Loucy (cell line): ENCODE measurements at regions not wholly inside any gene's neighbourhood (a gene's known extent, or its start where the extent isn't known, plus 50 kb on each side); places are given as distances from the start of the nearest gene placed in this dataset.

ENCODE experiments used
- H2AFZ ChIP-seq: fragments of 200-600 bp; sonication (generic); 2 replicates; pipeline ENCODE4 v1.6.0; 2016; ENCODE audit warnings: antibody characterized with exemption, mild to moderate bottlenecking, low read length, moderate library complexity
- H3F3A ChIP-seq: fragments of 200-600 bp; 2 replicates; pipeline ENCODE4 v1.6.0; 2016; ENCODE audit warnings: antibody characterized with exemption, low read depth, mild to moderate bottlenecking
- H3K27me3 ChIP-seq: fragments of 200-600 bp; sonication (generic); 2 replicates; pipeline ENCODE4 v1.6.1; 2014; ENCODE audit warnings: low read length, mild to moderate bottlenecking; ENCODE audit not compliant: insufficient read depth, poor library complexity, severe bottlenecking
- H3K36me3 ChIP-seq: fragments of 200-600 bp; sonication (generic); 2 replicates; pipeline ENCODE4 v1.6.1; 2016; ENCODE audit warnings: low read length; ENCODE audit not compliant: insufficient read depth
- H3K4me1 ChIP-seq: fragments of 200-600 bp; sonication (generic); 2 replicates; pipeline ENCODE4 v1.5.1; 2014; ENCODE audit warnings: low read length, mild to moderate bottlenecking; ENCODE audit not compliant: insufficient read depth, poor library complexity, severe bottlenecking
- H3K4me2 ChIP-seq: fragments of 200-600 bp; sonication (generic); 2 replicates; pipeline ENCODE4 v1.6.0; 2014; ENCODE audit warnings: antibody characterized with exemption, low read length, low read depth, mild to moderate bottlenecking; ENCODE audit not compliant: poor library complexity, severe bottlenecking
- H3K4me3 ChIP-seq: fragments of 200-600 bp; sonication (generic); 2 replicates; pipeline ENCODE4 v1.5.1; 2014; ENCODE audit warnings: low read length, mild to moderate bottlenecking, mixed read lengths; ENCODE audit not compliant: poor library complexity, severe bottlenecking
- H3K79me2 ChIP-seq: fragments of 200-600 bp; sonication (generic); 2 replicates; pipeline ENCODE4 v1.6.1; 2014; ENCODE audit warnings: low read length; ENCODE audit not compliant: insufficient read depth
- H3K9ac ChIP-seq: fragments of 200-600 bp; sonication (generic); 2 replicates; pipeline ENCODE4 v1.6.0; 2014; ENCODE audit warnings: mild to moderate bottlenecking, low read depth, low read length, moderate library complexity; ENCODE audit not compliant: poor library complexity, severe bottlenecking
- H3K9me2 ChIP-seq: fragments of 200-600 bp; sonication (generic); replicated peaks from 2 replicates; pipeline ENCODE4 v1.6.1; 2016; ENCODE audit warnings: low read depth, low read length, mixed read lengths
- H3K9me3 ChIP-seq: fragments of 200-600 bp; sonication (generic); 2 replicates; pipeline ENCODE4 v1.6.1; 2014; ENCODE audit warnings: mild to moderate bottlenecking, antibody characterized with exemption, low read length, low read depth; ENCODE audit not compliant: insufficient read depth
- H4K20me1 ChIP-seq: fragments of 200-600 bp; sonication (generic); 2 replicates; pipeline ENCODE4 v1.6.0; 2014; ENCODE audit warnings: antibody characterized with exemption, low read length, mild to moderate bottlenecking; ENCODE audit not compliant: insufficient read depth, poor library complexity, severe bottlenecking
- EZH2phosphoT487 ChIP-seq: fragments of 200-600 bp; IDR thresholded peaks from 2 replicates; pipeline ENCODE4 v1.6.1; 2018; ENCODE audit warnings: antibody characterized with exemption, mild to moderate bottlenecking, moderate library complexity, borderline replicate concordance
- TF ChIP-seq, protein P1 (sequence below): fragments of 200-600 bp; sonication (generic); conservative IDR thresholded peaks from 2 replicates; pipeline ENCODE4 v1.5.1; 2014; ENCODE audit warnings: mild to moderate bottlenecking, antibody characterized with exemption, low read length

GRCh38 chr9:87077986-87078385, 130.7 kb upstream of the GAS1 start:
- no peaks in the 10 kb centered on the region for H3K36me3 ChIP-seq
- no peaks in the 10 kb centered on the region for H3K4me1 ChIP-seq
- TF ChIP-seq EZH2phosphoT487: no peak
- TF ChIP-seq, protein P1, sequence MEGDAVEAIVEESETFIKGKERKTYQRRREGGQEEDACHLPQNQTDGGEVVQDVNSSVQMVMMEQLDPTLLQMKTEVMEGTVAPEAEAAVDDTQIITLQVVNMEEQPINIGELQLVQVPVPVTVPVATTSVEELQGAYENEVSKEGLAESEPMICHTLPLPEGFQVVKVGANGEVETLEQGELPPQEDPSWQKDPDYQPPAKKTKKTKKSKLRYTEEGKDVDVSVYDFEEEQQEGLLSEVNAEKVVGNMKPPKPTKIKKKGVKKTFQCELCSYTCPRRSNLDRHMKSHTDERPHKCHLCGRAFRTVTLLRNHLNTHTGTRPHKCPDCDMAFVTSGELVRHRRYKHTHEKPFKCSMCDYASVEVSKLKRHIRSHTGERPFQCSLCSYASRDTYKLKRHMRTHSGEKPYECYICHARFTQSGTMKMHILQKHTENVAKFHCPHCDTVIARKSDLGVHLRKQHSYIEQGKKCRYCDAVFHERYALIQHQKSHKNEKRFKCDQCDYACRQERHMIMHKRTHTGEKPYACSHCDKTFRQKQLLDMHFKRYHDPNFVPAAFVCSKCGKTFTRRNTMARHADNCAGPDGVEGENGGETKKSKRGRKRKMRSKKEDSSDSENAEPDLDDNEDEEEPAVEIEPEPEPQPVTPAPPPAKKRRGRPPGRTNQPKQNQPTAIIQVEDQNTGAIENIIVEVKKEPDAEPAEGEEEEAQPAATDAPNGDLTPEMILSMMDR: no peak
- H3K27me3 ChIP-seq: no peaks in the 10 kb centered on the region
- no peaks in the 10 kb centered on the region for H3K9me2 ChIP-seq
- no peaks in the 10 kb centered on the region for H3K9me3 ChIP-seq
- no peaks in the 10 kb centered on the region for H3F3A ChIP-seq
- H3K4me2 ChIP-seq: no peak overlapping the region
- no peak overlapping the region for H2AFZ ChIP-seq
- no peak overlapping the region for H3K4me3 ChIP-seq
- no peaks in the 10 kb centered on the region for H4K20me1 ChIP-seq
- no peaks in the 10 kb centered on the region for H3K79me2 ChIP-seq
- no peak overlapping the region for H3K9ac ChIP-seq

- Histone ChIP-seq H3K4me1 (no peaks in the 10 kb centered on the region), H3K4me2 (no peak overlapping the region), H3K36me3 (no peaks in the 10 kb centered on the region), H4K20me1 (no peaks in the 10 kb centered on the region), H2AFZ (no peak overlapping the region), H3K79me2 (no peaks in the 10 kb centered on the region), H3F3A (no peaks in the 10 kb centered on the region), H3K9ac (no peak overlapping the region), H3K27me3 (no peaks in the 10 kb centered on the region), H3K4me3 (no peak overlapping the region), H3K9me3 (no peaks in the 10 kb centered on the region), H3K9me2 (no peaks in the 10 kb centered on the region)
- no peak for TF ChIP-seq EZH2phosphoT487
- TF ChIP-seq, protein P1: peak; percentile 44
Measured at GRCh38 chr9:87080512-87081264, 133.4 kb upstream of the GAS1 start.

DNA sequence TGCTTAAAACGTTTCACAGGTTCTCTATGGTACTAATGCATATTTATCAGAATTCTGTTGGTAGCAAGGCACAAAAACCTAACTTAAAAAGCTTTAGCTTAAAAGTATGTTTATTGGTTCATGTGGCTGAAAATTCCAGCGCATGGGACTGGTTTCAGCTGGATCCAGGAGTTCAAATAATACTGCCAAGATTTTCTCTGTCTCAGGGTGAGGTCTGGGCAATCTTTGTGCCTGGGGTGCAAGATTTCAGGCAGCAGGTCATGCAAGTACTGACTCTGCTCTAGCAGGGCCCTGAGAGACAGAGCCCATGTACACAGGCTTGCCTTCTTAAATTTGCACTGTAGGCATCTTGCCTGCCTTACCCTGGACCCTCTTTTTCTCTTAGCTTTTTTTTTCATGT, 134.2 kb upstream of the GAS1 start:
- no peak overlapping the region for H3K4me2 ChIP-seq
- no peaks in the 10 kb centered on the region for H3K36me3 ChIP-seq
- no peaks in the 10 kb centered on the region for H3K9me3 ChIP-seq
- no peaks in the 10 kb centered on the region for H3F3A ChIP-seq
- H3K79me2 ChIP-seq: no peaks in the 10 kb centered on the region
- H3K9me2 ChIP-seq: no peaks in the 10 kb centered on the region
- H3K9ac ChIP-seq: no peak overlapping the region
- no peak overlapping the region for H3K4me3 ChIP-seq
- TF ChIP-seq EZH2phosphoT487: no peak
- TF ChIP-seq, protein P1: no peak
- no peaks in the 10 kb centered on the region for H3K27me3 ChIP-seq
- no peaks in the 10 kb centered on the region for H4K20me1 ChIP-seq
- H3K4me1 ChIP-seq: no peaks in the 10 kb centered on the region
- H2AFZ ChIP-seq: no peak overlapping the region
